Fibroblast of lung (primary cell): ENCODE measurements at regions not wholly inside any gene's neighbourhood (a gene's known extent, or its start where the extent isn't known, plus 50 kb on each side); places are given as distances from the start of the nearest gene placed in this dataset.
A peak's percentile ranks its signal among the peaks of the same experiment; 100 is the strongest.

Experiments used
- DNase-seq, 2 donors: peaks; one replicate each; pipeline versions ENCODE4 v3.0.0 to v3.0.0-alpha.2; 2010; ENCODE audit warnings: low read depth in 2 of 2
- H2AFZ ChIP-seq: 2 replicates; pipeline ENCODE4 v1.5.1; 2012; ENCODE audit warnings: low read length, control low read depth, inconsistent platforms
- H3K27ac ChIP-seq: 2 replicates; pipeline ENCODE4 v1.5.1; 2011; ENCODE audit warnings: low read length, control low read depth; ENCODE audit not compliant: insufficient read depth
- H3K27me3 ChIP-seq: 2 replicates; pipeline ENCODE4 v1.5.1; 2011; ENCODE audit warnings: mild to moderate bottlenecking, low read length; ENCODE audit not compliant: control insufficient read depth, insufficient read depth
- H3K36me3 ChIP-seq: 2 replicates; pipeline ENCODE4 v1.5.1; 2011; ENCODE audit warnings: low read length; ENCODE audit not compliant: control insufficient read depth, insufficient read depth
- H3K4me1 ChIP-seq: 2 replicates; pipeline ENCODE4 v1.5.1; 2011; ENCODE audit warnings: low read length; ENCODE audit not compliant: control insufficient read depth, insufficient read depth; ENCODE audit errors: extremely low read depth
- H3K4me2 ChIP-seq: 2 replicates; pipeline ENCODE4 v1.5.1; 2011; ENCODE audit warnings: low read length, control low read depth; ENCODE audit not compliant: insufficient read depth; ENCODE audit errors: extremely low read depth
- H3K4me3 ChIP-seq, 4 experiments: fragments of 200-600 bp in 1 of 4; sonication (generic) in 1 of 4; replicated peaks in 1 of 4; 2 replicates each; pipeline ENCODE4 v1.5.1; 2011 to 2016; ENCODE audit warnings: low read length in 4 of 4, low read depth in 3 of 4, mild to moderate bottlenecking in 3 of 4, control low read depth in 2 of 4, inconsistent platforms in 1 of 4, mixed read lengths in 1 of 4; ENCODE audit not compliant: insufficient read depth in 1 of 4; ENCODE audit errors: control extremely low read depth in 1 of 4
- H3K79me2 ChIP-seq: 2 replicates; pipeline ENCODE4 v1.5.1; 2012; ENCODE audit warnings: mild to moderate bottlenecking, low read length, inconsistent platforms; ENCODE audit not compliant: control insufficient read depth, insufficient read depth
- H3K9ac ChIP-seq: 2 replicates; pipeline ENCODE4 v1.5.1; 2011; ENCODE audit warnings: mild to moderate bottlenecking, low read length, control low read depth; ENCODE audit not compliant: insufficient read depth
- H3K9me3 ChIP-seq: 2 replicates; pipeline ENCODE4 v1.5.1; 2012; ENCODE audit warnings: low read depth, low read length; ENCODE audit not compliant: control insufficient read depth, insufficient read depth
- H4K20me1 ChIP-seq: 2 replicates; pipeline ENCODE4 v1.5.1; 2011; ENCODE audit warnings: low read length; ENCODE audit not compliant: control insufficient read depth, insufficient read depth; ENCODE audit errors: extremely low read depth
- EZH2 ChIP-seq: IDR thresholded peaks from 2 replicates; pipeline ENCODE4 v1.5.1; 2012; ENCODE audit warnings: low read length, control low read depth, mild to moderate bottlenecking; ENCODE audit errors: missing control alignments
- TF ChIP-seq, protein P1 (sequence below), 2 donors: IDR thresholded peaks in 1 of 2; conservative IDR thresholded peaks in 1 of 2; 1 replicate in 1 of 2; 2 replicates in 1 of 2; pipeline ENCODE4 v1.5.1; 2011 to 2012; ENCODE audit warnings: low read length in 2 of 2, control low read depth in 1 of 2, inconsistent platforms in 1 of 2, low read depth in 1 of 2, mild to moderate bottlenecking in 1 of 2

GRCh38 chr10:43845121-43845520 is 196.4 kb upstream of the ZNF32 start:
- no peaks in the 10 kb centered on the region for H3K9me3 ChIP-seq
- no peaks in the 10 kb centered on the region for H3K36me3 ChIP-seq
- peaks cover 24% of the 10 kb centered on the region for H3K4me1 ChIP-seq
- H4K20me1 ChIP-seq, result no peaks in the 10 kb centered on the region
- TF ChIP-seq, protein P1, sequence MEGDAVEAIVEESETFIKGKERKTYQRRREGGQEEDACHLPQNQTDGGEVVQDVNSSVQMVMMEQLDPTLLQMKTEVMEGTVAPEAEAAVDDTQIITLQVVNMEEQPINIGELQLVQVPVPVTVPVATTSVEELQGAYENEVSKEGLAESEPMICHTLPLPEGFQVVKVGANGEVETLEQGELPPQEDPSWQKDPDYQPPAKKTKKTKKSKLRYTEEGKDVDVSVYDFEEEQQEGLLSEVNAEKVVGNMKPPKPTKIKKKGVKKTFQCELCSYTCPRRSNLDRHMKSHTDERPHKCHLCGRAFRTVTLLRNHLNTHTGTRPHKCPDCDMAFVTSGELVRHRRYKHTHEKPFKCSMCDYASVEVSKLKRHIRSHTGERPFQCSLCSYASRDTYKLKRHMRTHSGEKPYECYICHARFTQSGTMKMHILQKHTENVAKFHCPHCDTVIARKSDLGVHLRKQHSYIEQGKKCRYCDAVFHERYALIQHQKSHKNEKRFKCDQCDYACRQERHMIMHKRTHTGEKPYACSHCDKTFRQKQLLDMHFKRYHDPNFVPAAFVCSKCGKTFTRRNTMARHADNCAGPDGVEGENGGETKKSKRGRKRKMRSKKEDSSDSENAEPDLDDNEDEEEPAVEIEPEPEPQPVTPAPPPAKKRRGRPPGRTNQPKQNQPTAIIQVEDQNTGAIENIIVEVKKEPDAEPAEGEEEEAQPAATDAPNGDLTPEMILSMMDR (conservative IDR thresholded peaks at IDR 0.05 in 1 of 2, IDR thresholded peaks at IDR 0.05 in 1 of 2; ENCODE audit: low read depth in 1 of 2, low read length in 2 of 2), result no peak
- TF ChIP-seq EZH2, result no peak
- no peak overlapping the region for H3K4me3 ChIP-seq
- no peak for DNase-seq
- H2AFZ ChIP-seq, result no peak overlapping the region
- H3K27ac ChIP-seq, result no peak overlapping the region
- H3K79me2 ChIP-seq, result no peaks in the 10 kb centered on the region
- H3K4me2 ChIP-seq, result no peak overlapping the region
- no peaks in the 10 kb centered on the region for H3K27me3 ChIP-seq
- H3K9ac ChIP-seq, result no peak overlapping the region

- H3K36me3 ChIP-seq, result no peaks in the 10 kb centered on the region
- no peak for DNase-seq
- H3K4me3 ChIP-seq, result no peak overlapping the region
- H3K27me3 ChIP-seq, result no peaks in the 10 kb centered on the region
- no peak overlapping the region for H2AFZ ChIP-seq
- H3K9ac ChIP-seq, result no peak overlapping the region
- no peaks in the 10 kb centered on the region for H3K9me3 ChIP-seq
- H3K4me1 ChIP-seq, result peaks cover 24% of the 10 kb centered on the region
- no peaks in the 10 kb centered on the region for H4K20me1 ChIP-seq
- TF ChIP-seq, protein P1 (conservative IDR thresholded peaks at IDR 0.05 in 1 of 2, IDR thresholded peaks at IDR 0.05 in 1 of 2; ENCODE audit: low read depth in 1 of 2, low read length in 2 of 2), result no peak
- TF ChIP-seq EZH2, result no peak
- no peak overlapping the region for H3K4me2 ChIP-seq
- H3K27ac ChIP-seq, result peak overlapping the region; percentile 49
- no peaks in the 10 kb centered on the region for H3K79me2 ChIP-seq
Observed at GRCh38 chr10:43844221-43844620, 195.5 kb upstream of the ZNF32 start.

DNA sequence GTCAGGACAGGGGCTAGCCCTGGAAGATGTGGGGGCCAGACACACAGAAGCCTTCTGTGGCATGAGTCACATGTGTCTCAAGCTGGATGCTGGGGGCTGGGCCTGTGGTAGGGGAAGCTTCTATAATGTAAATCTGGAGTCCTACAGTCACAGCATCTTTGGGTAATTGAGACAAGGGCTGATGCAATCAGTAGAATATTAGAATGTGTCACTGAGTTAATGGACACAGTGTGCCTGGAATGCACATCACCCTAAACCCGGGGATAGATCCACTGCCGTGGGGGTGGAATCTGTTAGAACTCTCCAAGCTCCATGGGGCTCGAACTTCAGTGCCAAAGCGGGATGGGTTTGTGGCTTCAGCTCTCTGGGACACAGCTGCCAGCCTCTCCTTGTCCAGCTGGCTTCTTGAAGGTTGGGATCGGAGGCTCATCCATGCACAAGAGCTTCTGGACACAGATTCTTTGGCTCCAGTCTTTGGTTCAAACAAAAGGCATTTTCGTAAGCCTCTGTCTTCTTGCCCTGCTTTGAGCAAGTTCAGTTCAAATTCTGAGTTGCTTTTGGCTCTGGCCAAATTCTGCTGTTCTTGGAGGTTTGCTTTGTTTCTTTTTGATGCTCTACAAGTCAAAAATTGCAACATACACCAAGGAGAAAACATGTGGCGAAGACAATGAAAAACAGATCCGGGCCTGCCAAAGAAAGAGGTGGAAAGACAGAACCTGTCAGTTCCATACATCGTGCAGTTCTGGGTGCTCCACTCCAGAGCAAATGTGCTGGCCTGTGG is 194.8 kb upstream of the ZNF32 start:
- Histone ChIP-seq H3K27me3 (no peaks in the 10 kb centered on the region), H3K79me2 (no peaks in the 10 kb centered on the region), H3K27ac (peak overlapping the region; percentile 49), H3K9ac (no peak overlapping the region), H4K20me1 (no peaks in the 10 kb centered on the region), H3K36me3 (no peaks in the 10 kb centered on the region), H3K4me2 (peak overlapping the region; percentile 72), H3K4me1 (peaks cover 24% of the 10 kb centered on the region), H3K4me3 (no peak overlapping the region), H2AFZ (no peak overlapping the region), H3K9me3 (no peaks in the 10 kb centered on the region)
- TF ChIP-seq, protein P1 (conservative IDR thresholded peaks at IDR 0.05 in 1 of 2, IDR thresholded peaks at IDR 0.05 in 1 of 2; ENCODE audit: low read depth in 1 of 2, low read length in 2 of 2), result no peak
- peak; percentile 79 to 80 for DNase-seq
